Psoas muscle (tissue), 7 donors: ENCODE measurements at regions not wholly inside any gene's neighbourhood (a gene's known extent, or its start where the extent isn't known, plus 50 kb on each side); places are given as distances from the start of the nearest gene placed in this dataset.

Experiments
- ATAC-seq, 4 donors: fragments of 200-7000 bp; cut with Tn5 transposase; one replicate each; pipeline ENCODE4 v1.9.1; 2020; ENCODE audit warnings: moderate library complexity in 3 of 4, mild to moderate bottlenecking in 2 of 4
- DNase-seq, 2 donors: peaks; one replicate each; pipeline ENCODE4 v3.0.0-alpha.2; 2020
- H3K27ac ChIP-seq: fragments of 200-600 bp; one replicate; pipeline ENCODE4 v1.8.0; 2022
- H3K27me3 ChIP-seq, 3 donors: fragments of 200-600 bp in 1 of 3; one replicate each; pipeline versions ENCODE4 v1.6.1 to v1.8.0; 2013 to 2022; ENCODE audit warnings: low read length in 2 of 3, mild to moderate bottlenecking in 2 of 3, moderate library complexity in 1 of 3; ENCODE audit not compliant: insufficient read depth in 3 of 3
- H3K36me3 ChIP-seq, 2 donors: fragments of 200-600 bp in 1 of 2; one replicate each; pipeline versions ENCODE4 v1.6.1 to v1.8.0; 2013 to 2022; ENCODE audit warnings: low read depth in 1 of 2, mild to moderate bottlenecking in 1 of 2, moderate library complexity in 1 of 2; ENCODE audit not compliant: insufficient read depth in 1 of 2
- H3K4me1 ChIP-seq: fragments of 200-600 bp; one replicate; pipeline ENCODE4 v1.8.0; 2022
- H3K4me3 ChIP-seq: fragments of 200-600 bp; one replicate; pipeline ENCODE4 v1.8.0; 2022; ENCODE audit warnings: mild to moderate bottlenecking
- H3K9me3 ChIP-seq: fragments of 200-600 bp; one replicate; pipeline ENCODE4 v1.8.0; 2022
- CTCF ChIP-seq: fragments of 200-600 bp; IDR thresholded peaks from one replicate; pipeline ENCODE4 v1.8.0; 2022; ENCODE audit warnings: antibody characterized with exemption
- WGBS, 3 donors: extraction: QIAGEN DNeasy Blood & Tissue Kit; methylation state at CpG; one replicate each; pipeline versions ENCODE4 v1.1.6 to v1.1.7; 2013; 5-methylcytosine and 5-hydroxymethylcytosine counted together
- intact Hi-C, 2 donors: fragments of 100-400 bp; cut with DNase I; formaldehyde crosslinking; loops; one replicate each; pipeline versions ENCODE4 v1.11.0 to v1.14.2; 2022
- donor health status: healthy with polysubstance abuse.
- donor health status: DM: no; HTN: no; CAD: no; lungs with moderate emphysema.
- donor health status: Bipolar disorder and iron deficiency.
- donor health status: healthy.
- donor health status: DM: yes; HTN: yes; CAD: no.
- donor health status: DM: no; HTN: no; CAD: no.
- donor health status: DM: yes; HTN: yes; CAD: no.

GRCh38 chr2:216774180-216774579, 78.8 kb upstream of the IGFBP5 start:
- Histone ChIP-seq H3K4me1 (peaks cover 37% of the 10 kb centered on the region), H3K27ac (peak overlapping the region; percentile 94), H3K4me3 (peak overlapping the region; percentile 37), H3K36me3 (no peaks in the 10 kb centered on the region), H3K9me3 (no peaks in the 10 kb centered on the region), H3K27me3 (no peaks in the 10 kb centered on the region)
- intact Hi-C loops, result loop anchor here (1.0 to 5.0 kb wide), 2 partner anchors 72 to 75 kb away; no protein-coding TSS in a partner anchor
- WGBS, 3 donors, result 39 to 60% (median 42%) methylated on average over 6 of the region's 6 CpGs
- no peak for DNase-seq
- TF ChIP-seq CTCF, result no peak
- no peak for ATAC-seq

- Histone ChIP-seq H3K9me3 (no peaks in the 10 kb centered on the region), H3K36me3 (no peaks in the 10 kb centered on the region), H3K27ac (peak overlapping the region; percentile 94), H3K27me3 (no peaks in the 10 kb centered on the region), H3K4me3 (no peak overlapping the region), H3K4me1 (peaks cover 37% of the 10 kb centered on the region)
- ATAC-seq (peak in 2 of 4 donors; percentile 33 to 53), DNase-seq (peak; percentile 77 to 92)
- intact Hi-C loops, result loop anchor here (1.0 to 5.0 kb wide), 2 partner anchors 71 to 286 kb away; no protein-coding TSS in a partner anchor
- no peak for TF ChIP-seq CTCF
- 25 to 56% (median 30%) methylated on average over 8 of the region's 8 CpGs for WGBS, 3 donors
Measured at GRCh38 chr2:216773072-216773471, 77.7 kb upstream of the IGFBP5 start.

DNA sequence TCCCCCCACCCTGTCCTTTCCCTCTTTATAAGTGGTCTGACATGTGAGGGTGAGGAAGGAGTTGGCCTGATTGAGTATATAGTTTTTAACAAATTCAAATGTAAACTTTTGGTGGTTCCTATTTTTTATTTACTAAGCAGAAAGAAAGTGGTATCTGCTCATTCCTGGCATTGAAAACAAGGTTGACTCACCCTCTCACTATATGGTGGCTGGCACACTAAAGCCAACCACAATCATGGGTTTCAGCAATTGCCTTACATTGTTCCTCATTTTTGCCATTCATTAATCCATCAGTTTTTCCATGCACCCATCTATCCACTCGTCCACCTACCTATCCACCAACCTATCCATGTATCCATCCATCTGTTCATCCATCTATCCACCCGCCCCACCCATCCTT, 75.4 kb upstream of the IGFBP5 start:
- intact Hi-C loops, result loop anchor here in 1 of 2 donors (5.0 kb wide), 1 partner anchor 68 kb away; no protein-coding TSS in a partner anchor
- WGBS, 3 donors, result 95 to 100% (median 98%) methylated on average over 2 of the region's 2 CpGs
- Histone ChIP-seq H3K27me3 (no peaks in the 10 kb centered on the region), H3K9me3 (no peaks in the 10 kb centered on the region), H3K4me1 (peaks cover 26% of the 10 kb centered on the region), H3K36me3 (no peaks in the 10 kb centered on the region), H3K27ac (no peak overlapping the region), H3K4me3 (no peak overlapping the region)
- DNase-seq, result no peak
- TF ChIP-seq CTCF, result no peak
- ATAC-seq, result no peak

GRCh38 chr2:216770050-216770449, 74.7 kb upstream of the IGFBP5 start:
- ATAC-seq (no peak), DNase-seq (no peak)
- H3K27ac ChIP-seq, result no peak overlapping the region

More at GRCh38 chr2:216770050-216770449, 74.7 kb upstream of the IGFBP5 start:
- WGBS, 3 donors, result 63 to 67% (median 65%) methylated on average over 3 of the region's 3 CpGs
- no peak overlapping the region for H3K4me3 ChIP-seq
- intact Hi-C loops, result loop anchor here in 1 of 2 donors (5.0 kb wide), 1 partner anchor 68 kb away; no protein-coding TSS in a partner anchor
- H3K9me3 ChIP-seq, result no peaks in the 10 kb centered on the region
- no peaks in the 10 kb centered on the region for H3K27me3 ChIP-seq
- H3K4me1 ChIP-seq, result peaks cover 20% of the 10 kb centered on the region
- no peak for TF ChIP-seq CTCF
- no peaks in the 10 kb centered on the region for H3K36me3 ChIP-seq
